ENCODE measurements at regions not wholly inside any gene's neighbourhood (a gene's known extent, or its start where the extent isn't known, plus 50 kb on each side); places are given as distances from the start of the nearest gene placed in this dataset.

DNA sequence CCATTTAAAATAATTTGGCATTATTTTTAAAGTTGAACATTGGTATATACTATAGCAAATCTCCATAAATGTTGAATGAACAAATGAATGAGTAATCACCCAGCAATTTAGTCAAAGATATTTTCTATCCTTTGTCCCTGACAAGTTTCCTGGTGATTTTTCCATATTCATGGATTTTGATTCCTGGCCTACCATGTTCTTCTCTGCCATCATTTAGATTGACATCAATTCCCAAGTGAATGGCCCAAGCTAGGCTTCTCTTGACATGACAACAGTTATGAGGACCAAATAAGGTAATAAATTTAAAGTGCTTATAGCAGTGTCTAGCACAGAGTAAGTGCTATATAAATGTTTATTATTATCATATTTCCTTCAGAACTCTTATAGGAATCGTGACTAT, 120.1 kb upstream of the ADGRF1 start:
- Mint-ChIP-seq H3K36me3 (ENCODE audit: low read depth) (no peaks in the 10 kb centered on the region), H3K27ac (no peak overlapping the region), H3K27me3 (ENCODE audit: low read depth) (no peaks in the 10 kb centered on the region), H3K4me3 (no peak overlapping the region), H3K4me1 (no peaks in the 10 kb centered on the region), H3K9me3 (no peaks in the 10 kb centered on the region)
- TF ChIP-seq, protein P1, sequence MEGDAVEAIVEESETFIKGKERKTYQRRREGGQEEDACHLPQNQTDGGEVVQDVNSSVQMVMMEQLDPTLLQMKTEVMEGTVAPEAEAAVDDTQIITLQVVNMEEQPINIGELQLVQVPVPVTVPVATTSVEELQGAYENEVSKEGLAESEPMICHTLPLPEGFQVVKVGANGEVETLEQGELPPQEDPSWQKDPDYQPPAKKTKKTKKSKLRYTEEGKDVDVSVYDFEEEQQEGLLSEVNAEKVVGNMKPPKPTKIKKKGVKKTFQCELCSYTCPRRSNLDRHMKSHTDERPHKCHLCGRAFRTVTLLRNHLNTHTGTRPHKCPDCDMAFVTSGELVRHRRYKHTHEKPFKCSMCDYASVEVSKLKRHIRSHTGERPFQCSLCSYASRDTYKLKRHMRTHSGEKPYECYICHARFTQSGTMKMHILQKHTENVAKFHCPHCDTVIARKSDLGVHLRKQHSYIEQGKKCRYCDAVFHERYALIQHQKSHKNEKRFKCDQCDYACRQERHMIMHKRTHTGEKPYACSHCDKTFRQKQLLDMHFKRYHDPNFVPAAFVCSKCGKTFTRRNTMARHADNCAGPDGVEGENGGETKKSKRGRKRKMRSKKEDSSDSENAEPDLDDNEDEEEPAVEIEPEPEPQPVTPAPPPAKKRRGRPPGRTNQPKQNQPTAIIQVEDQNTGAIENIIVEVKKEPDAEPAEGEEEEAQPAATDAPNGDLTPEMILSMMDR (IDR thresholded peaks at IDR 0.05; ENCODE audit: unreplicated experiment in 3 of 3), result no peak

DNA sequence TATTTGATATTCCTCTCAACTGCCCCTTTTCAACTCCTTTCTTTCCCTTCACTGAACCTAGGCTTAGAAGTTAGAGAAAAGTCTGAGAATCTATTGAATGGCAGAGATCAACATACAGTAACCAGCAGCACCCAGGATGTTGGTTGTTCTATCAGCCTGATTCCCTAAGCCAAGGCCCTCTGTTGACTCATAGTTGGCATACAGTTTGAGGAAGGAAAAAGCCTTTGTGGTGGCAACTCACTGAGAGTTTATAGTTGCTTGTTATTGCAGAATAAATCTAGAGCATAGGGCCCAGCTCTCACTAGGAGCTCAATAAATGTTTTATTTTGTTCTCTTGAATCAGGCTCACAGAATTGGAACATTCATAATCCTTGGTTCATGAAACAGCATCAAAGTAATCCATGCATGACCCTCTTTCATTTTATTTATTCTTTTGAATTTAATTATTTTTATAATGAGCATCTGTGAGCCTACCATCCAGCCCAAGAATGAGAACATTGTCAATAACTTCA, 119.1 kb upstream of the ADGRF1 start:
- H3K4me3 Mint-ChIP-seq, result no peak overlapping the region
- H3K4me1 Mint-ChIP-seq, result no peaks in the 10 kb centered on the region
- TF ChIP-seq, protein P1 (IDR thresholded peaks at IDR 0.05; ENCODE audit: unreplicated experiment in 3 of 3), result no peak
- H3K27me3 Mint-ChIP-seq (ENCODE audit: low read depth), result peaks cover under 1% of the 10 kb centered on the region
- H3K27ac Mint-ChIP-seq, result no peak overlapping the region
- H3K9me3 Mint-ChIP-seq, result no peaks in the 10 kb centered on the region
- no peaks in the 10 kb centered on the region for H3K36me3 Mint-ChIP-seq (ENCODE audit: low read depth)

- Mint-ChIP-seq H3K36me3 (ENCODE audit: low read depth) (no peaks in the 10 kb centered on the region), H3K4me1 (no peaks in the 10 kb centered on the region), H3K27ac (no peak overlapping the region), H3K27me3 (ENCODE audit: low read depth) (peaks cover 4% of the 10 kb centered on the region), H3K9me3 (no peaks in the 10 kb centered on the region), H3K4me3 (no peak overlapping the region)
- TF ChIP-seq, protein P1 (IDR thresholded peaks at IDR 0.05; ENCODE audit: unreplicated experiment in 3 of 3), result no peak
These were observed 118.6 kb upstream of the ADGRF1 start for GRCh38 chr6:47160702-47161101.

DNA sequence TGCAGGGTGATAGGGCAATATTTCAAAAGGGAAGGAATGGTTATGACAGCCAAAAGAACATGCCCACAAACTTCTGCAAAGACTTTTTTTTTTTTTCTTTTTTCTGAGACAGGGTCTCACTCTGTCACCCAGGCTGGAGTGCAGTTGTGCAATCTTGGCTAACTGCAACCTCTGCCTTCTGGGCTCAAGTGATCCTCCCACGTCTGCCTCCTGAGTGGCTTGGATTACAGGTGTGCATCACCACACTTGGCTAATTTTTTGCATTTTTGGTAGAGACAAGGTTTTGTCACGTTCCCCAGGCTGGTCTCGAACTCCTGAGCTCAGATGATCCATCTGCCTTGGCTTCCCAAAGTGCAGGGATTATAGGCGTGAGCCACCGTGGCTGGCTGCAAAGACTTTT, 117.6 kb upstream of the ADGRF1 start:
- no peaks in the 10 kb centered on the region for H3K36me3 Mint-ChIP-seq (ENCODE audit: low read depth)
- H3K27ac Mint-ChIP-seq, result no peak overlapping the region
- no peaks in the 10 kb centered on the region for H3K9me3 Mint-ChIP-seq
- H3K4me3 Mint-ChIP-seq, result no peak overlapping the region
- TF ChIP-seq, protein P1 (IDR thresholded peaks at IDR 0.05; ENCODE audit: unreplicated experiment in 3 of 3), result no peak
- H3K27me3 Mint-ChIP-seq (ENCODE audit: low read depth), result peaks cover 4% of the 10 kb centered on the region
- no peaks in the 10 kb centered on the region for H3K4me1 Mint-ChIP-seq

GRCh38 chr6:47157653-47158219, 115.6 kb upstream of the ADGRF1 start:
- H3K27me3 Mint-ChIP-seq (ENCODE audit: low read depth), result peaks cover 4% of the 10 kb centered on the region
- no peaks in the 10 kb centered on the region for H3K36me3 Mint-ChIP-seq (ENCODE audit: low read depth)
- no peaks in the 10 kb centered on the region for H3K4me1 Mint-ChIP-seq

More at GRCh38 chr6:47157653-47158219, 115.6 kb upstream of the ADGRF1 start:
- TF ChIP-seq, protein P1 (IDR thresholded peaks at IDR 0.05; ENCODE audit: unreplicated experiment in 3 of 3), result no peak
- no peaks in the 10 kb centered on the region for H3K9me3 Mint-ChIP-seq
- no peak overlapping the region for H3K27ac Mint-ChIP-seq
- H3K4me3 Mint-ChIP-seq, result no peak overlapping the region

Data from nephron (organoid).